HCT116 (cell line): ENCODE measurements at regions not wholly inside any gene's neighbourhood (a gene's known extent, or its start where the extent isn't known, plus 50 kb on each side); places are given as distances from the start of the nearest gene placed in this dataset.

Source experiments
- ATAC-seq: fragments of 200-7000 bp; cut with Tn5 transposase; 2 replicates; pipeline ENCODE4 v1.9.1; 2020; ENCODE audit warnings: mild to moderate bottlenecking, moderate library complexity
- BruUV-seq: library from RNA; stranded (reverse); fragments of 400-500 nt; replicated peaks from 2 replicates; lab custom pipeline; 2021; lab: Mats Ljungman, UMichigan
- CTCF ChIA-PET: fragments of 300-600 bp; sonication (Branson Sonifier 250); formaldehyde crosslinking; loops from one replicate; lab custom pipeline; 2021; ENCODE audit warnings: antibody characterized with exemption; lab: Charles Lee
- POLR2A ChIA-PET: fragments of 300-600, 350-600 bp; sonication (Branson Sonifier 250); formaldehyde crosslinking; loops from one replicate; lab custom pipeline; 2021; ENCODE audit warnings: antibody characterized with exemption; lab: Charles Lee
- RAD21 ChIA-PET, 2 experiments: fragments of 300-600 bp; sonication (Branson Sonifier 250); formaldehyde crosslinking; loops; one replicate each; lab custom pipeline; 2023; ENCODE audit warnings: low total read pairs in 2 of 2; ENCODE audit not compliant: uncharacterized antibody in 2 of 2, unreplicated experiment in 2 of 2, low non-redundant PET in 1 of 2; lab: Charles Lee
- DNase-seq: peaks from one replicate; pipeline ENCODE4 v3.0.0-alpha.2; 2010; ENCODE audit warnings: low read depth, low spot score
- H2AFZ ChIP-seq: fragments of 200-600 bp; shearing (Covaris generic), sonication (generic); 2 replicates; pipeline ENCODE4 v1.6.1; 2017; ENCODE audit warnings: low read depth, mixed run types, mixed read lengths, antibody characterized with exemption, low read length; ENCODE audit not compliant: poor library complexity, severe bottlenecking
- H3K27ac ChIP-seq: 2 replicates; pipeline ENCODE4 v1.5.1; 2012; ENCODE audit warnings: low read depth, low read length
- H3K27me3 ChIP-seq: fragments of 200-600 bp; sonication (generic); 2 replicates; pipeline ENCODE4 v1.6.1; 2016; ENCODE audit warnings: mixed run types, low read length, mixed read lengths; ENCODE audit not compliant: insufficient read depth
- H3K36me3 ChIP-seq, 2 experiments: fragments of 200-500 bp in 1 of 2; fragments of 200-600 bp in 1 of 2; sonication (Bioruptor generic) in 1 of 2; sonication (generic) in 1 of 2; 2 replicates each; pipeline versions ENCODE4 v1.5.1 to v1.6.1; 2014 to 2016; ENCODE audit warnings: low read length in 2 of 2, inconsistent platforms in 1 of 2, mixed read lengths in 1 of 2, mixed run types in 1 of 2; ENCODE audit not compliant: insufficient read depth in 2 of 2, control insufficient read depth in 1 of 2
- H3K4me1 ChIP-seq, 2 experiments: fragments of 200-600 bp in 1 of 2; sonication (generic) in 1 of 2; 2 replicates each; pipeline versions ENCODE4 v1.5.1 to v1.6.1; 2012 to 2017; ENCODE audit warnings: low read length in 2 of 2, inconsistent platforms in 1 of 2, mild to moderate bottlenecking in 1 of 2, mixed read lengths in 1 of 2, mixed run types in 1 of 2, moderate library complexity in 1 of 2; ENCODE audit not compliant: insufficient read depth in 2 of 2, control insufficient read depth in 1 of 2
- H3K4me2 ChIP-seq: fragments of 200-600 bp; sonication (generic); 2 replicates; pipeline ENCODE4 v1.6.1; 2017; ENCODE audit warnings: mixed run types, low read length, mixed read lengths
- H3K4me3 ChIP-seq, 2 experiments: fragments of 200-600 bp in 1 of 2; sonication (generic) in 1 of 2; replicated peaks in 1 of 2; 2 replicates each; pipeline ENCODE4 v1.5.1; 2011 to 2016; ENCODE audit warnings: low read length in 2 of 2, control low read depth in 1 of 2, low read depth in 1 of 2, mild to moderate bottlenecking in 1 of 2, mixed read lengths in 1 of 2, mixed run types in 1 of 2
- H3K79me2 ChIP-seq: fragments of 200-600 bp; sonication (generic); 2 replicates; pipeline ENCODE4 v1.6.1; 2017; ENCODE audit warnings: mild to moderate bottlenecking, mixed run types, low read length, moderate library complexity, mixed read lengths; ENCODE audit not compliant: insufficient read depth
- H3K9ac ChIP-seq: fragments of 200-600 bp; sonication (generic); 2 replicates; pipeline ENCODE4 v1.6.1; 2016; ENCODE audit warnings: low read length, mixed read lengths
- H3K9me2 ChIP-seq: fragments of 200-600 bp; sonication (generic), shearing (Covaris generic); 2 replicates; pipeline ENCODE4 v1.6.1; 2017; ENCODE audit warnings: mixed run types, mild to moderate bottlenecking, moderate library complexity; ENCODE audit not compliant: insufficient read depth
- H3K9me3 ChIP-seq, 2 experiments: fragments of 200-500 bp in 1 of 2; fragments of 200-600 bp in 1 of 2; sonication (Bioruptor generic) in 1 of 2; sonication (generic) in 1 of 2; 2 replicates each; pipeline ENCODE4 v1.6.1; 2014 to 2017; ENCODE audit warnings: low read length in 2 of 2, mixed read lengths in 2 of 2, inconsistent platforms in 1 of 2, low read depth in 1 of 2, mild to moderate bottlenecking in 1 of 2, mixed run types in 1 of 2, moderate library complexity in 1 of 2; ENCODE audit not compliant: control insufficient read depth in 1 of 2, insufficient read depth in 1 of 2
- H4K20me1 ChIP-seq: fragments of 200-600 bp; sonication (generic), shearing (Covaris generic); 2 replicates; pipeline ENCODE4 v1.6.1; 2017; ENCODE audit warnings: mixed run types, mild to moderate bottlenecking, moderate library complexity; ENCODE audit not compliant: insufficient read depth
- CBX3 ChIP-seq: IDR thresholded peaks from 2 replicates; pipeline ENCODE4 v1.6.1; 2012; ENCODE audit warnings: low read depth
- CEBPB ChIP-seq: IDR thresholded peaks from 2 replicates; pipeline ENCODE4 v1.6.1; 2012; ENCODE audit warnings: low read depth
- CTCF ChIP-seq, 3 experiments: fragments of 200-600 bp in 1 of 3; sonication (generic) in 1 of 3; IDR thresholded peaks in 2 of 3; conservative IDR thresholded peaks in 1 of 3; 2 replicates each; pipeline ENCODE4 v1.5.1; 2012 to 2017; ENCODE audit warnings: low read depth in 2 of 3, low read length in 2 of 3, antibody characterized with exemption in 1 of 3, borderline replicate concordance in 1 of 3, control low read depth in 1 of 3, mild to moderate bottlenecking in 1 of 3, mixed read lengths in 1 of 3, mixed run types in 1 of 3, moderate library complexity in 1 of 3; ENCODE audit not compliant: insufficient read depth in 1 of 3
- EGR1 ChIP-seq: IDR thresholded peaks from 2 replicates; pipeline ENCODE4 v1.6.1; 2012; ENCODE audit warnings: low read depth
- ELF1 ChIP-seq: IDR thresholded peaks from 2 replicates; pipeline ENCODE4 v1.6.1; 2012; ENCODE audit warnings: low read depth, borderline replicate concordance
- EZH2 ChIP-seq: fragments of 200-600 bp; sonication (generic); IDR thresholded peaks from 2 replicates; pipeline ENCODE4 v1.6.1; 2017; ENCODE audit warnings: antibody characterized with exemption, mixed run types
- JUND ChIP-seq: IDR thresholded peaks from 2 replicates; pipeline ENCODE4 v1.6.1; 2012
- POLR2AphosphoS5 ChIP-seq: IDR thresholded peaks from 2 replicates; pipeline ENCODE4 v1.6.1; 2011; ENCODE audit warnings: mild to moderate bottlenecking, low read depth, low read length, moderate library complexity
- SP1 ChIP-seq: IDR thresholded peaks from 2 replicates; pipeline ENCODE4 v1.6.1; 2012; ENCODE audit warnings: low read depth
- YY1 ChIP-seq: IDR thresholded peaks from 2 replicates; pipeline ENCODE4 v1.6.1; 2011; ENCODE audit warnings: low read length, low read depth, moderate library complexity, mild to moderate bottlenecking; ENCODE audit not compliant: insufficient replicate concordance; ENCODE audit errors: extremely low read depth
- ZBTB33 ChIP-seq: IDR thresholded peaks from 2 replicates; pipeline ENCODE4 v1.6.1; 2011; ENCODE audit warnings: mild to moderate bottlenecking, low read length, moderate library complexity; ENCODE audit not compliant: insufficient replicate concordance; ENCODE audit errors: extremely low read depth
- intact Hi-C: fragments of 100-400 bp; cut with micrococcal nuclease; formaldehyde crosslinking; loops from 2 replicates; pipeline ENCODE4 v1.10.0; 2022
- TF ChIP-seq, protein P1 (sequence below): IDR thresholded peaks from 2 replicates; pipeline ENCODE4 v1.6.1; 2012

GRCh38 chr20:51127713-51128112 is 104.8 kb upstream of the KCNG1 start (continued):
- TF ChIP-seq CTCF (IDR thresholded peaks at IDR 0.05 in 2 of 3, conservative IDR thresholded peaks at IDR 0.05 in 1 of 3; ENCODE audit: borderline replicate concordance in 1 of 3, insufficient read depth in 1 of 3, low read depth in 2 of 3, low read length in 2 of 3) (no peak), POLR2AphosphoS5 (no peak)

- H3K4me2 ChIP-seq = no peak overlapping the region
- no TSS peak for BruUV-seq
Measured at GRCh38 chr20:51126337-51126736, 103.4 kb upstream of the KCNG1 start.

More at GRCh38 chr20:51126337-51126736, 103.4 kb upstream of the KCNG1 start:
- Histone ChIP-seq H3K9ac (no peak overlapping the region), H3K27me3 (peaks cover 4% of the 10 kb centered on the region; the same call in 1 of the 2 replicates), H3K36me3 (no peaks in the 10 kb centered on the region), H3K79me2 (no peaks in the 10 kb centered on the region), H3K4me3 (no peak overlapping the region), H3K27ac (no peak overlapping the region), H3K9me3 (no peaks in the 10 kb centered on the region), H4K20me1 (no peaks in the 10 kb centered on the region), H3K4me1 (0 out of 4 replicates have a peak, but pooled peaks cover 0 to 5% of the 10 kb centered on the region in 2 experiments), H2AFZ (no peak overlapping the region), H3K9me2 (no peaks in the 10 kb centered on the region)
- ChIA-PET RAD21 (no interaction called here), POLR2A (no interaction called here), CTCF (interaction anchor here (1.2 kb wide), 1 partner anchor 133 kb away, joined by 3 read pairs; no protein-coding TSS in a partner anchor)
- intact Hi-C loops = no loop called here
- ATAC-seq = no peak
- DNase-seq = no peak
- no peak for TF ChIP-seq POLR2AphosphoS5
- no peak for TF ChIP-seq EZH2
- TF ChIP-seq CBX3 = no peak
- TF ChIP-seq, protein P1, sequence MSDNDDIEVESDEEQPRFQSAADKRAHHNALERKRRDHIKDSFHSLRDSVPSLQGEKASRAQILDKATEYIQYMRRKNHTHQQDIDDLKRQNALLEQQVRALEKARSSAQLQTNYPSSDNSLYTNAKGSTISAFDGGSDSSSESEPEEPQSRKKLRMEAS = no peak
- no peak for TF ChIP-seq YY1
- TF ChIP-seq ZBTB33 = no peak
- TF ChIP-seq EGR1 = no peak
- no peak for TF ChIP-seq CEBPB
- TF ChIP-seq ELF1 = no peak
- TF ChIP-seq SP1 = no peak
- no peak for TF ChIP-seq CTCF (IDR thresholded peaks at IDR 0.05 in 2 of 3, conservative IDR thresholded peaks at IDR 0.05 in 1 of 3; ENCODE audit: borderline replicate concordance in 1 of 3, insufficient read depth in 1 of 3, low read depth in 2 of 3, low read length in 2 of 3)
- TF ChIP-seq JUND = no peak
